ENCODE measurements at regions not wholly inside any gene's neighbourhood (a gene's known extent, or its start where the extent isn't known, plus 50 kb on each side); places are given as distances from the start of the nearest gene placed in this dataset.
A peak's percentile ranks its signal among the peaks of the same experiment; 100 is the strongest.

DNA sequence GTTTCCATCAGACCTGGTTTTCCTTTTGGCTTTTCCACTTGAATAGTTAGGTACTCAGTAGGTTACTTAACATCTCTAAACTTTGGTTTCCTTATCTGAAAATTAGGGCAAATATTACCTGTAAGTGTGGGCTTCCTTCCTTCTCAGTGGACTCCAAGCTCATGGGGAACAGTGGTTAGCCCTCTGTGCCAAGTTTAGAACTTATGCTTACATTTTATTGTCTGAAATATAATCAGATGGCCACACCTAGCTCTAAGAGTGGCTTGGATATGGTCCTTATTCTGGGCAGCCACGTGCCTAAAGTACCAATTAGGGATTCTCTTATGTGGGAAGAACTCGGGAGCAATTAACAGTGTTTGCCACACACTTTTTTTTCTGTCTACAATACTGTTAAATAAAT lies 133.9 kb downstream of the UCHL1 start:
- no peak for DNase-seq (ENCODE audit: low spot score)

DNA sequence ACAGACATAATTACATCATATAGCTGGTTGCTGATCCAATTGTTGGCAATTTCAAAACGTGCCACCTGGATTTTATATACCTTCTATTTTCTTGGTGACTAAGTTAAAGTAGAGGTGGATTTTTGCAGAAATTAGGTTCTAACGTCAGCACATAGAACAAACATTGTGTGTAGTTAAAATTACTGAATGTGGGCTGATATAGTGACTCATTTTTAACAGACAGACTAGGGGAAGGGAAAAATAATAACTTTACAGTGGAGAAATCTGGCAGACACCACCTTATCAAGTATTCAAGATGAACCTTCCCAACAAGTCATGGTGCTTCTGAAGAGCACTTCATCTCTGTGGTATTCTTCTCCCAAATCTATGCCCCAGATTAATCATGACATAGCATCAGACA lies 134.5 kb downstream of the UCHL1 start:
- no peak for DNase-seq (ENCODE audit: low spot score)

DNA sequence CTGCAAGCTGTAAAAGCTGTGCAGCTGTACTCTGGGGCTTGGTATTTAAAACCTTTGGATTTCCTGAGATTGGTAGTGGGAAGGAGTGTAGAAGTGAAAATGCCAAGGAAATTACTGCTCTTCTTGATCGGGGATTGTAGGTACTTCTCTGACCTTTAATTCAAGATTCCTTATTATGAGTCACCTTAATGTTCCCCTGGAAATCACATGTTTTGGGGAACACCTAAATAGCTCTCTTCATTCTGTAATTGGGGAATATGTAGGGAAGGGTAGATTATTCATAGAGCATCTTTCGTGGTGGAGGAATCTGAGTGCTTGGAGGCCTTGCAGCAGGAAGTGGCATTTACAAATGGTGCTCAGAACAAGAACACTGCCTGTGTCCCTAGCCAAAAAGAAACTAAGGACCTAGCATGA lies 137.8 kb downstream of the UCHL1 start:
- DNase-seq (ENCODE audit: low spot score) = no peak

DNA sequence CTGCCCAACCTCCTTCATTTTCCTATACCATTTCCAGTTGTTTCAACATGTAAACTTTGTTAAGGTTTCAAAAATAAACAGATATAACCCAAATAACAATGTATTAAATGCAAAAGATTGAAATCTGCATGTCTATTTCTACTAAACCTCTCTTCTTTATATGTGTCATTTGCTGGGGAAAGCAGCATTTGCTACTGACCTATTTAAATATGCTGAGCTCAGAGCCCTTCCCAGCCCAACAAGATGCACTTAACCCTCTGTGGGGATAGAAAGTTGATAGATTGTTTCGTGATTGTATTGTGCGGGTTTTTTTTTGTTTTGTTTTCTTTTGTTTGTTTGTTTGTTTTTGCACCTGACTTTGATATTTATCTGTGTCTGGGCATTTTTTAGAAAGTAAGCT lies 139.5 kb downstream of the UCHL1 start:
- peak; percentile 52 for DNase-seq (ENCODE audit: low spot score)

DNA sequence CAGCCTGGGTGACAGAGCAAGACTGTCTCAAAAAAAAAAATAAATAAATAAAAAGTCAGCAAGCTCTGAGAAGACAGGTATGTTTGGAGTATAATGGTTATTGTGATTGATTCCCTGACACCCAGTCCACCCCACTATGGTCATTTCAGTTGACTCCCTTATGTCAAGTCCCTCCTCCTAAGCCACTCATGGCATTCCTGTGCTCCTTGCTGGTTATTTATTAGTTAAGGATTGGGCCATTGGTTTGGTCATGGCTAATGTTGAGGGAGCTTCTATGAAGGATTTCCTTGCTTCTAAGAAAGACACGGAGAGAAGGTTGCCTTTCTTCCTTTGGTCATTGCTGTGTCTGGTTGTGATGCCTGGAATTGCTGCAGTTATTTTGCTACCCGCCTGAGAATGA lies 140.1 kb downstream of the UCHL1 start:
- no peak for DNase-seq (ENCODE audit: low spot score)

DNA sequence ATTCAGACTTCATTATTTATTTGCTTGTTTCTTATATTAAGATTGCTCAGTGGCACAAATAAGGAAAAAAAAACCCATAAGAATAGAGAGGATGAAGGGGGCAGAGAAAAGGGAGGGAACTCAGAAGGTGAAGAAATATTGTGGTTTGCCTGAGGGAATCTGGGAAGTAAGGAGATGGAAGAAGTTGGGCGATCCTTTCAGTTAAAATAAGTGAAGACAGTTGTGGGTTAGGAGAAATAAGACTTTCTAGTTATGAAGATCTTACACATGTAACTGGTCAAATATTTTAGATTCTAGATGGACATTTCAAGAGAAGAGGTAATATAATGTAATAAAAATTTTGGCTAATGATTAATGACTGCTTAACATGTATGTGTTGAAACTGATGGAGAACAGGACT lies 138.7 kb upstream of the LIMCH1 start:
- no peak for DNase-seq (ENCODE audit: low spot score)

DNA sequence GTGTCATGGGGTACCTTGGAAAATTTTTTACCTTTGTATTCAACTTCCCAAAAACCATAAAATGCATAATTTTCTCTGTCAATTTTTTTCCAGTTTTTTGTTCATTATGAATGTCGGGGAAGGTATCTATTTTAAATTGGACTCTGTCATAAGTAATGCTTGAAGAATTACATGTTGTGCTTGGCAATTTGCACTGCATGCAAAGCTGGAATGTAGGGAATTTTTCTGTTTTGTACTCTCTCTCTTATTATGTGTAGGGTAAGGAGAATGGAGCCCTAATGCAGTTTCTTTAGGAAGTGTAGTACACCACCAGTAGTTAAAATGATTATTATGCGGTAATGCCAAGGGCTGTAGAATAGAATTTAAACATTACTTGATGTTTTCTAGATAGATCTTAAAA lies 137.7 kb upstream of the LIMCH1 start:
- DNase-seq (ENCODE audit: low spot score) = no peak

DNA sequence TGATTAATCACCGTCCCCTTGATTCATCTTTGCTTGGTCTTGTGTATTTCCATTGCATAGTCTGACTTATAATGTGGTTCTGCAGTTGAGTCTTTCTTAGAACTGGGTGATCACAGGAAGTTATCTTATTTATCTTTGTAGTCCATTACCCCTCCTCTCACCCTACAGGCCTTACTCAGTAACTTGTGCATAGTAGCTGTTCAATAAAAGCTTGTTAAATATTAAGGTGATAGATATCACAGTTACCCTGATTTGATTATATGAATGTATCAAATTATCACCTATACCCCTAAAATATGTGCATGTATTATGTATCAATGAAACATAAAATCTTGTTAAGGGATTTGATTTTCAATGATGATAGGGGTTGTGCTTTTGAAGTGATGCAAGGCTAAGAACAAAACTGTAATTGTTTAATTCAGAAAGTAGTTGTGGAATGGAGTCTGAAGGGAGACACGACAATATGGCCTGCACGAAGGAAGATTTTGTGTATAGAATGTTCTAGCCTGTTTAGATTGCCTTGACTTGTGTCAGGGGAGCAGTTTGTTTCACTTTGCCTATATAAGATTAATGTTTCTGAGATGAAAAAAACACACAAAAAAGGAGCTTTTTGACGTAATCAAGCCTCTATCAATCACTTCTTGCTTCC lies 132.4 kb upstream of the LIMCH1 start:
- no peak for DNase-seq (ENCODE audit: low spot score)

DNA sequence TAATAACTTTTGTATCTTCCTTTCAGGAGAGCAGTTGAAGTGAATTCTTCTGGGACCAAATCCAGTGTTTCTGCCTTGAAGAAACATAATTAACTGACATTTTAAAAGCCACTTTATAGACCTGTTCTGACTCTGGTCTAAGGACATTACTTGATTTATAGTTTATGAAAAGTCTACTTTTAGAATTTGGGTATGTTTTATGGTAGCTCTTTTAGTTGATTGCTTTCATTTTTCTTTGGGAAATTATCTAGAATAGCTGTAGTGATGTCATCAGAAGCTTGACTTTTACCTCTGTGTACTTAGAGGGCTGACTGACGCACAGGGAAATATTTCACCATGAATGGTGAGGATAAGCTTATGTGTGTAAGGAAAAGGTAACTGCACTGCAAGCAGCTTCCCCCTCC lies 131.8 kb upstream of the LIMCH1 start:
- DNase-seq (ENCODE audit: low spot score) = no peak

DNA sequence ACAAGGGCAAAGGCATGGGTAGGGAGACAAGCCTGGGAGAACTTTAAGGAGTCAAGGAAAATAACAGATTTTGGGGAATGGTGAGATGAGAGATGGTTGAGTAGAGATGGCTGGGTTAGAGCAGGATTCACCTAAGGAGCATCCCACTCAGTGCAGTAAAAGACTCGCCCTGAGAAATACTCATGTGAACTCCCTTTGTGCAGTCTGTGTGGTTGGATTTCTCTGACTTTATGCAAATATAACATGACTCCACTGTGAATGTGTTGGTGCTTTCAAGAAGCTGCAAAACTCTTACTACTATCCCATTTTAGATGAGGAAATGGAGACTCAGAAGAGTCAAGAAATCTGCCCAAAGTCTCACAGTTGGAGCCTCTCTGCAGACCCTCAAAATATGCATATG lies 129.8 kb upstream of the LIMCH1 start:
- no peak for DNase-seq (ENCODE audit: low spot score)

DNA sequence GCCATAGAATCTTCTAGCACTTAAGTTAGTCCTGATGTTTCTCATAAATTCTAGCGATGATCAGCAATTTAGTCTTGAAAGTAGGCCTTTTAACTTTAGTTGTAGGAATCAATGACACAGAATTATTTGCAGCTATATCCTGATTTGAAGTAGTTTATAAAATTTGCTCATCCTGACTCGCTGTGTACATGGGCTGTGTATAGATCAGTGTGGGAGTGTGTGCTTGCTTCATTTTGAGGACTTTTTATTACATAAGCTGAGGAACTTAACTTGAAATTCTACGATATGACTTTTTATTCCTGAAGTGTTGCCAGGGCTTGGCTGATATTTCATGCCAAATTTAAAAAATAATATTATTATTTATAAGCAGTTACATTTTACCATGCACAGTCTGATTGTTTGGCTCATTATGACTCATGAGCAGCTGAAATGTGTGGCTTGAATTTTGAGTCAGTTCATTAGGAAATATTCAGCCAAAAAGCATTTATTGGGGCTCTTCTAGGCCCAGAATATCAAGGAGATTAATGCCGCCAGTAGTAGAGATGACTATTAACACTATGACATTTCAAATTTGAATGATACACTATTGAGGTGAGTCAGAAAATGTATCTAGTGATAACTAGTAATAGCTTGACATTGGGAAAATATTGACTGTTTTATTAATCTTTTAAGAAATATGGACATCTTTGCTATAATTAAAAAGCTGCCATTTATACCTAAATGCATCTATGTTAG lies 128.9 kb upstream of the LIMCH1 start:
- no peak for DNase-seq (ENCODE audit: low spot score)

DNA sequence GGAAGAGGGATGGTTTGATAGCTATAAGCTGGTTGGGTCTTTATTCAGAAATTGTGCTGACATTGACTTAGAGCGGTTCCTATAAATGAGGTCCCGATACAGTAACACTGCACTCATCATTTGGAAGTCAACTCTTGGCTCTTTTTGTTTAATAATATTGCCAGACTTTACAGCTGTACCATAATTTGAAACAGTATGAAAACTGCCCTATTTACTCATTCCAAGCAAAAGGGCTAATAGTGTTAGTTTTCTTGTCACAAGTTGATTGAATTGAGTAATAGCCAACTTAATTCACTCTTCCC lies 128.4 kb upstream of the LIMCH1 start:
- DNase-seq (ENCODE audit: low spot score) = no peak

DNA sequence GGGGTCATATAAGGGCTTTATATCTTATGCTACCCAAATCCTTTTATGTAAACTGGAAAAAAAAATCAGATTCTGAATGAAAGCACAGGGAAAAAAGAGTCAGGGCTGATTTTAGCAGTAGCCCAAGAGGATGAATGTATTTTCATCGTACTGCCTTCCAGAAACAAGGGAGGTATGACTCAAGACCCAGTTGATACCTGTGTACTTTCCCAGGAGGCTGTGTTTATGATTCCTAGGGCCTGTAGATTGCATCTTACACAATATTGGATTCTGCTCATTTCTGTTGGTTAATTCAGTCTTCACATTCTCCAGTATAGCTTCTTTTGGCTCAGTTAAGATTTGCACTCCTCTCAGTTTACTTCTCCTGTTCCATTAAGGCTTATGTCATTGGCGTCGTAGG lies 127.9 kb upstream of the LIMCH1 start:
- DNase-seq (ENCODE audit: low spot score) = no peak

DNA sequence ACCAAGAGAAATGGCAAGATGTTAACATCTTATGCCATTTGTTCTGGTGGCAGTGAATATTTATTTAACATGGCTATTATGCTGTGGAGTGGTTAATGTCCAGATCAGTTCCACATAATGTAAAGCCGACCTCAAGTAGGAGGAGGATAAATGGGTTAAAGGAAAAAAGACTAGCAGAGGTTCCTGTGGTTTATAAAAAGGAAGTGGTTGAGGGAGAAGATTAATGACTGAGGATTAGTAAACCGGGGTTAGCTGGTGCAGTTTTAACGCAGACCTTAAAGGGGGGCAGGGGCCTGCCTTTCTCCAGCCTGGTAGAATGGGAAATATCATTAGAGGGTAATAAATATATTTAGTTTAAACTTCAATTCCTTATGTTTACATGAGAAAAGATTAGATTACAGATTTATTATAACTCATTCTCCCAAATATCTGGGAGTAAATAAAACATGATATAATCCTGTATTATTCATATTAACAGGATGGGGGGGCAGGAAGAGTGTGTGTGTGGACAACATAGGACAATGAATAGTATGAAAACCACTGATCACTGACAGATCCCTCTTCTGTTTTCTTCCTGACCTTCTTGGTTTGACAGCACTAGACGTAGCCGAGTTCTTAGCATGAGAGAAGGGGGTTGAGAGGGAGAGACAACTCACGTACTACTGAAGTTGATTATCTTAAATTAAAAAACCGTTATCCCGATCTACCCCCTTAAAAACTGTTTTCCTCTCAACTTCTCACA lies 124.1 kb upstream of the LIMCH1 start:
- DNase-seq (ENCODE audit: low spot score) = no peak

DNA sequence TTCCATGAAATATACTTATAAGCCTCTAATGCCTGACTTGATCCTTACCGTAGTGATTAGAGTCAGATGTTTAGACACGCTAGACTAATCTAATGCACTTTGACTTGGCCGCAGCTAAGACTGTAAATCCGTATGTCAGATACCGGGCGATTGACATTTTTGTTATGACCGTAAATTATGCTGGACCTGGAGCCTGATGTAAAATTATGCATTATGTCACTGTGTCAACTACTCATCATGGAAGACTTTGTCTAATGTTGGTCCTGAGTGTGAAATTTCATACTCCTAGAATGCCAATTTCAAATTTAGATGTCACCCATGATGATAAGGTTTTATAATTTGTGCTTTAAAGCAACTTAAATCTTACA lies 123.6 kb upstream of the LIMCH1 start:
- DNase-seq (ENCODE audit: low spot score) = no peak

DNA sequence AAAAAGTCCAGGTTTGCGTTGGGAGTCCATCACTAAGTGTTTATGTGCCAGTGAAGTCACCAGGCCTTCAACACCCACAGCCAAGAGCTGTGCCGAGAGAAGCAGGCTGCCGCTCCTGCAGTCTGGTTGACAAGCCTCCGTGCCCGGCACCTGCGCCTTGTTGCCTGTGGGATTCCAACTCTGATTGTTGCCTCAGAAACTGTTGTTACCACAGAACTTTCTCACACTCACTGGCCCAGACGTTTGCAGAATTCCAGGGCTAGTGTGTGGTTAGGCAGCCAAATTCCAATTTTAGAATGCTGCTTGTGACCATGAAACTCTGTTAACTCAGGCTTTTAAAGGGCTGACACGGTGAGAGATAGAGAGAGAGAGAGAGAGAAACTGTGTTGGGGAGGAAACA lies 119.5 kb upstream of the LIMCH1 start:
- DNase-seq (ENCODE audit: low spot score) = peak; percentile 76

DNA sequence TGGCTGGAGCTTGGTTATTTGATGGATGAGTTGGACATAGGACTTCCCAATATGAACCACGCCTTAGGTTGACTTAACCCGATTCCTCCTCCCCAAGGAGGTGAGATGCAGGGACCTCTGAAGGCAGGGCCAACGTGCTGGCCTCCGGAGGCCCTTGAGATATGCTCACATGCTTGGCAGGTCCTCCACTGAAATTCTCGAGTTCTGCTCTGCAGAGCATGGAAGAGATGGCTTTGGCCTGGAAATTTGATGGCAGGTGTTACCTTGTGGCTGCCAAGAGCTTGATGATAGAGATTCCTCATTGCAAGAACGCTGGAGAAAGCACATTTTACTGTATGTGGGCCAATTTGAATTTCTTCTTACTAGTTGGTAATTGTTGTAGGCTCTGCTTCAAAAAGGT lies 117.4 kb upstream of the LIMCH1 start:
- peak; percentile 96 for DNase-seq (ENCODE audit: low spot score)

DNA sequence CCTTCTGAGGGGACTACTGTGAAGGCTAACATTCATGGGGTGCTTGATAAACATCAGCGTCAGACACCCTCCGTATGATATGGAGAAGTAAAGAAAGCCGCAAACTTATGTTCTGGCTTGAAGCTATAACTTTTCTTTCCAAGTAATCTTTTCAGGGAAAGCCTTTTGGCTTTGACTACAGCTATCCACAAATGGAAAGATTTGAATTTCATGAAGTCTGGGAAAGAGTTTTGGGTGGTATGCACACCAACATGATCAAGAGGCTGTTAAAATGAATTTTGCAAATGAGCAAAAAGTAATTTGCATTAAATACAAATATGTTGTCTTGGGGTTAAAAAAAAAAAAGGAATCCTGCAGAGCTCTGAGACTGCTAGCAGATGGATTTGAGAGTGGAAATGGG lies 114.8 kb upstream of the LIMCH1 start:
- DNase-seq (ENCODE audit: low spot score) = no peak

DNA sequence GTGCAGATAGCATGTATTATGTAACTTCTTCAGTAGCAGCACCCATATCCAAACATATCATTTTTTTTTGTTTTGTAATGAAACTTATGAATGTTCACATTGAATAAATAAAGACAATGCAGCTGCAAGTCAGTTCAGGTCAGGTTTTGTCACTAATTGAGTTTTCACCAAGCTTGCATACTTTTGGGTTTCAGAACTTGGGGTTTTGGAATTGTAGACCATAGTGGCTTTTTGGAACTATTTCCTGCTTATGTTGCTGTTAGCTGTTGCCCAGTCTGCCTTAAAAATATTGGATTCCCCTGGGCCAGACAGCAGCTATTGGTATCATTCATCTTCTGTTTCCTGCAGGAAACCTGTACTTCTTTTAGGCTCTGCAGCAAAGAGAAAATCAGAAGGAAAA lies 113.4 kb upstream of the LIMCH1 start:
- DNase-seq (ENCODE audit: low spot score) = no peak

DNA sequence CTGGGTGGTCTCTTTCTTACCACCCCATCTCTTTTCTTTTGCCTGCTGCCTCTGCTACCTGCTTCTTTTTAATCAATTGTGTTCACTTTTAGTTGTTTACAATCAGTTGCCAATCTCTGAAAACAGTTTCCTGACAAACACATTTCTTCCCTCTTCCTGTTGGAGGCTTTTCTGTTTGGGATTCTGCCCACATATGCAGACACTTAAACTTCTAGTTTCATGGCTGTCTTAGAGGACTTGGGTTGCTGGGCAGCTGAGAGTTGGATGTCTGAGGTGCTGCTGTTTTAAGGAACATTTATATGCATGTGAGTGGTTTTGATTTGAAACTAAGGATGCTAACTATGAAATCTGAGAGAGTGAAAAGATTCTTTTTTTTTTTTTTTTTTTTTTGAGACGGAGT lies 112.3 kb upstream of the LIMCH1 start:
- DNase-seq (ENCODE audit: low spot score) = no peak

DNA sequence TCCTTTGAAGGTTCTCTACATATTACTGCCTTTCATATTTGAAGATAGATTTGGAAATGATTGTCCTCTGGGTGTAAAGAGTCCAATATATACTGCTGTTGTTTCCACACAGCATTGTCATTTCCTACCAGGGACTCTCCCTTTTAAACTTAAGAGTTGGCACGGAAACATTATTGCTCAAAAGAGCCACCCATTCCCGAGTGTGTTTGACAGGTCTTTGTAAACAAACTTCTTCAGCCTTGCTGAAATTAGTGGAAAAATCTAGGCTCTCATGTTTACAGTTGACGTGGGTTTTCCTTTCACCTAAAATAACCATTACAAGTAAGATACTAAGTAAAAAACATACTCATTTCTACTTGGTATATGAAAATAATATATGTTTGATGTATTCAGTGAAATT lies 111.4 kb upstream of the LIMCH1 start:
- DNase-seq (ENCODE audit: low spot score) = no peak

DNA sequence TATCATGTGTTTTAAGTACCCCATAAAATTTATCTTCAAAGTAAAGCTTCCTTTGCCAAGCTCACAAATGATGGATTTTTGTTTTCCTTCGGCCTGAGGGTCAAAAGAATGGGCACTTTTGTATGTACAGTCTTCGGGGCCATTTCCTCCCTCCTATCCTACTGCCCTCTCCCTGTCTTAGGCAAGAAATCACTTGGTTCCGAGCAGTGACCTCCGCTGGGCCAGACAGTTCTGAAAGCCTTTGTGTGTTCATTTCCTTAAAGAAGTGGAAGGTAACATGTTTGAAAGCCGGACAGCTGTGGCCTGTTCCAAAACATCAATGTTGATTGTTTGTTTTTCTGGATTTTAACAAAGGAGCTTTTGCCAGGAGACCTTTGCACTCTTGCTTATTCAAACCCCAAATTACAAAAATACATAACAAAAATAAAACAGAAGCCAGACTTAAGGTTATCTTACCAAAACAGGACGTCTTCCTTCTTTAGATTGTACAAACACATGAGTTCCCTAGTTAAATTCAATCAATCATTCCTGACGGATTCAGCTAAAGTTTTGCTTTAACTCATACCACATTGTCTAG lies 110.6 kb upstream of the LIMCH1 start:
- no peak for DNase-seq (ENCODE audit: low spot score)

DNA sequence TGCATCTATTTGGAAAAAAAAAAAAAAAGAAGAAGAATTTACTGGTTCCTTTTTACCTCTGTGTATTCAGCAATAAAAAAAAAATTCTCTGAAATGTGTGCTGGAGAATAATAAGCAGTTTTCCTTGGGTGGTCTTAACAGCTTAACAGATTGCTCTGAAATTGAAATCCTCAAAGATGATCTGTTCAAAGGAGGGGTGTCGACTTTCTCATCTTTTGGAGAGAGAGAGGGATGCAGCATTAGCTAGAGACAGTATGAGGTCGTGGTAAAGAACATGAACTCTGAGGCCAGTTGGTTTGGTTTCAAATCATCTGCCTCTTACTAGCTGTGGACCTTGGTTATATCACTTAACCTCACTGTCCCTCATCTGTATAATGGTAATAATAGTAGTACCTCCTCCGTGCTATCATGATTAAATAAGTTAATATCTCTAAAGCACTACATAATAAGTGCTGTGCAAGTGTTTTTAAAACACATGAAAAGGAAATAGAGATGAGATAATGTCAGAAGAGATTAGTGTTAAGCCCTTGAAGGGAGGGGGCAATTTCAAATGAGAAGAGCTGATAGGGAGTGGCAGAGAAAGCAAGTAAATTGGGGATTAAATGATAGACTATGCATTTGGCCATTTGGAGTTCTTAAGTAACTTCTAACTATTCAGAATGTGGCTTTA lies 109.9 kb upstream of the LIMCH1 start:
- DNase-seq (ENCODE audit: low spot score) = no peak

Data from cerebellar cortex (tissue), 1 donor.